ENCODE measurements at regions not wholly inside any gene's neighbourhood (a gene's known extent, or its start where the extent isn't known, plus 50 kb on each side); places are given as distances from the start of the nearest gene placed in this dataset.

DNA sequence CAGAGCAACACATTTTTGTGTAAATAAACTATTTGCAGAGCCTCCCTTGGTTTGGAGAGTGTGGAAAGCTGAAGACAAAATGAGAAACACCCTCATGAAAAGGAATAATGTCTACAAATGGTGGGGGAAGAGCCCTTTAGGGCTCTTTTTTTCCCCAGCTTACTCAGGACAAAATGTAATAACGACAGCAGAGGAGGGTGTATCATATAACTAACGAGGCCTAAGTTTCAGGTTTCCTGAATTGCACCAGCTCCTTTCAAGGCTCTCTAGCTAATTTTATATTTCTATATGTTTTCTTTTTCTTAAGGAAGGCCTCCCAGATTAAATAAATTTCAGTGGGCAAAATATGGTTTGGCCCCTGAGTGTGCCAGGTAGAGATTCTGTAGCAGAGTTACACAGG, 116.3 kb downstream of the FEM1C start:
- no peak for TF ChIP-seq RAD21 (IDR thresholded peaks at IDR 0.05; ENCODE audit: low read depth)
- no peak for TF ChIP-seq FOXM1 (IDR thresholded peaks at IDR 0.05; ENCODE audit: borderline replicate concordance, low read depth)
- no peak for TF ChIP-seq CREB1 (IDR thresholded peaks at IDR 0.05; ENCODE audit: low read depth)
- TF ChIP-seq NFIC (IDR thresholded peaks at IDR 0.05): no peak
- TF ChIP-seq TAF1 (IDR thresholded peaks at IDR 0.05; ENCODE audit: low read depth): no peak
- TF ChIP-seq, protein P1, sequence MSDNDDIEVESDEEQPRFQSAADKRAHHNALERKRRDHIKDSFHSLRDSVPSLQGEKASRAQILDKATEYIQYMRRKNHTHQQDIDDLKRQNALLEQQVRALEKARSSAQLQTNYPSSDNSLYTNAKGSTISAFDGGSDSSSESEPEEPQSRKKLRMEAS (IDR thresholded peaks at IDR 0.05): no peak
- no peak for TF ChIP-seq EP300 (IDR thresholded peaks at IDR 0.05; ENCODE audit: borderline replicate concordance)
- no peak for TF ChIP-seq CEBPB (IDR thresholded peaks at IDR 0.05)
- TF ChIP-seq, protein P2, sequence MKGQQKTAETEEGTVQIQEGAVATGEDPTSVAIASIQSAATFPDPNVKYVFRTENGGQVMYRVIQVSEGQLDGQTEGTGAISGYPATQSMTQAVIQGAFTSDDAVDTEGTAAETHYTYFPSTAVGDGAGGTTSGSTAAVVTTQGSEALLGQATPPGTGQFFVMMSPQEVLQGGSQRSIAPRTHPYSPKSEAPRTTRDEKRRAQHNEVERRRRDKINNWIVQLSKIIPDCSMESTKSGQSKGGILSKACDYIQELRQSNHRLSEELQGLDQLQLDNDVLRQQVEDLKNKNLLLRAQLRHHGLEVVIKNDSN (IDR thresholded peaks at IDR 0.05): no peak
- no peak for TF ChIP-seq TEAD4 (IDR thresholded peaks at IDR 0.05)
- TF ChIP-seq YY1 (IDR thresholded peaks at IDR 0.05; ENCODE audit: low read depth): no peak
- no peak for TF ChIP-seq REST (IDR thresholded peaks at IDR 0.05; ENCODE audit: low read depth)
- TF ChIP-seq TCF12 (IDR thresholded peaks at IDR 0.05; ENCODE audit: low read depth): no peak
- TF ChIP-seq EGR1 (IDR thresholded peaks at IDR 0.05): no peak

Measured in Ishikawa (cell line).